AG04450 (cell line): ENCODE measurements at regions not wholly inside any gene's neighbourhood (a gene's known extent, or its start where the extent isn't known, plus 50 kb on each side); places are given as distances from the start of the nearest gene placed in this dataset.

Source experiments
- CTCF ChIA-PET: fragments of 300-600, 350-600 bp; formaldehyde crosslinking; extraction: SDS; loops from one replicate; lab custom pipeline; 2022; ENCODE audit warnings: antibody characterized with exemption, inconsistent platforms; lab: Charles Lee
- POLR2A ChIA-PET: fragments of 350-600 bp; formaldehyde crosslinking; extraction: SDS; loops from one replicate; lab custom pipeline; 2021; ENCODE audit warnings: antibody characterized with exemption, inconsistent platforms; lab: Yijun Ruan, JAX
- DNase-seq: peaks from one replicate; pipeline ENCODE4 v3.0.0-alpha.2; 2011; ENCODE audit warnings: low read depth, low spot score
- H3K27ac ChIP-seq: one replicate; pipeline ENCODE4 v1.5.1; 2012; ENCODE audit warnings: low read depth, low read length, control low read depth
- H3K27me3 ChIP-seq: one replicate; pipeline ENCODE4 v1.6.0; 2012; ENCODE audit warnings: low read length; ENCODE audit not compliant: control insufficient read depth, insufficient read depth
- H3K4me3 ChIP-seq: 2 replicates; pipeline ENCODE4 v1.5.1; 2011; ENCODE audit warnings: mild to moderate bottlenecking, low read depth, low read length, control low read depth
- H3K9me3 ChIP-seq: 2 replicates; pipeline ENCODE4 v1.5.1; 2012; ENCODE audit warnings: low read length; ENCODE audit not compliant: control insufficient read depth, insufficient read depth
- TF ChIP-seq, protein P1 (sequence below): IDR thresholded peaks from 2 replicates; pipeline ENCODE4 v1.5.1; 2011; ENCODE audit warnings: low read depth, low read length, control low read depth, inconsistent platforms

DNA sequence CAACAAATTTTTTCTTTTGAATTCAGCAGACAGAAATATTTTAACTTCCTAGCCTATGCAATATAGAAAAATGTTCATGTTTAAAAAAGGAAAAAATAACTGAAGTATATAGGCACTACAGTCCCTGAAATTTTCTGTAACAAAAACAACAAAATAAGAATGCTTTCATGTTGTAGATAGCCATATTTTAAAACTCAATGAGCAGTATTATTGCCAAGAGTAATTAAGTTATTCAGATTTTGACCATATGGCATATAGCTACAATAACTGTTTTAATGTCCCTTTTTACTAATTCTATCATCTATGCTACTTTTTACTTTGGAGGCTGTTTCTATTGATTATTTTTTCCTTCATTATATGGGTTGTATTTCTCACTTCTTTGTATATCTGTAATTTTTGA is 283.3 kb upstream of the RIMS1 start:
- Histone ChIP-seq H3K27ac (no peak overlapping the region), H3K27me3 (no peaks in the 10 kb centered on the region), H3K4me3 (no peak overlapping the region), H3K9me3 (no peaks in the 10 kb centered on the region)
- no peak for DNase-seq
- TF ChIP-seq, protein P1, sequence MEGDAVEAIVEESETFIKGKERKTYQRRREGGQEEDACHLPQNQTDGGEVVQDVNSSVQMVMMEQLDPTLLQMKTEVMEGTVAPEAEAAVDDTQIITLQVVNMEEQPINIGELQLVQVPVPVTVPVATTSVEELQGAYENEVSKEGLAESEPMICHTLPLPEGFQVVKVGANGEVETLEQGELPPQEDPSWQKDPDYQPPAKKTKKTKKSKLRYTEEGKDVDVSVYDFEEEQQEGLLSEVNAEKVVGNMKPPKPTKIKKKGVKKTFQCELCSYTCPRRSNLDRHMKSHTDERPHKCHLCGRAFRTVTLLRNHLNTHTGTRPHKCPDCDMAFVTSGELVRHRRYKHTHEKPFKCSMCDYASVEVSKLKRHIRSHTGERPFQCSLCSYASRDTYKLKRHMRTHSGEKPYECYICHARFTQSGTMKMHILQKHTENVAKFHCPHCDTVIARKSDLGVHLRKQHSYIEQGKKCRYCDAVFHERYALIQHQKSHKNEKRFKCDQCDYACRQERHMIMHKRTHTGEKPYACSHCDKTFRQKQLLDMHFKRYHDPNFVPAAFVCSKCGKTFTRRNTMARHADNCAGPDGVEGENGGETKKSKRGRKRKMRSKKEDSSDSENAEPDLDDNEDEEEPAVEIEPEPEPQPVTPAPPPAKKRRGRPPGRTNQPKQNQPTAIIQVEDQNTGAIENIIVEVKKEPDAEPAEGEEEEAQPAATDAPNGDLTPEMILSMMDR, result no peak
- POLR2A ChIA-PET, result no interaction called here
- CTCF ChIA-PET, result no interaction called here

DNA sequence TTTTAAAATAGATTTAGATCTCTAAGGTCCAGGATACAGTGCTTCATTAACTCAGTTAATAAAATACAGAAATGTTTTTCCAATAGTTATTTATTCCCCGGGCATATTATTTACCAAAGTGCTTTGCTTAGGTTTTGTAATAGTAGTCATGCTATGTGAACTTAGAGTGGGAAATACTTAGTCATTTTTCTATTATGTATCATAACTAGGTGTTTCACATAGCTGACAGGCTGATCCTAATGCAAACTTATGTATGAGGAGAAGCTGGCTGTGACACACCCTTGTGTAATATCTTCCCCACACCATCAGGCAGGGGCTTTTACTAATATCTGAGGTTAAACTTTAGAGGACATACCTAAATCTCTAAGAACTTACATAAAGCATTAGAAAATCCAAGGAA is 277.7 kb upstream of the RIMS1 start:
- no peak overlapping the region for H3K27ac ChIP-seq
- H3K4me3 ChIP-seq, result no peak overlapping the region
- ChIA-PET POLR2A (no interaction called here), CTCF (no interaction called here)
- no peak for DNase-seq
- H3K27me3 ChIP-seq, result no peaks in the 10 kb centered on the region
- no peaks in the 10 kb centered on the region for H3K9me3 ChIP-seq
- TF ChIP-seq, protein P1, result no peak

DNA sequence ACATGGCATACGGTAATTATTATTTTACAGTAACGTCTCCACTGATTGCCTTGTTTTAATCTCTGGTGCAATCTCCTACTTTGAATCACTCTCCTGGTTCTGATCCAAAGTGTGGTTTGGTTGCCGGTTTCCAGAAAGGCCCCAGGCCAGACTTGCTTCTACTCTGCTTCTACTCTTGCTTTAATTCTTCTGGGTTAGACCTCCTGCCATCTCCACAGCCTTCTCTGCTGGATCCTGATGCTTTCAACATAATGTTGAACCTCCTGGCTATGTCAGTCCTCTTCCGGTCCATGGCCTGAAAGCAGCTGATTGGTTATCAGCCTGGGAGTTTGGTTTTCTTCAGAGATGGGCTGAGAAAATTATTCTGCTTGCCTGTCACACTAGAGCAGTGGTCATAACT is 266.5 kb upstream of the RIMS1 start:
- DNase-seq, result no peak
- peaks cover 2% of the 10 kb centered on the region for H3K27me3 ChIP-seq
- ChIA-PET CTCF (no interaction called here), POLR2A (no interaction called here)
- H3K27ac ChIP-seq, result no peak overlapping the region
- H3K9me3 ChIP-seq, result no peaks in the 10 kb centered on the region
- TF ChIP-seq, protein P1, result no peak
- no peak overlapping the region for H3K4me3 ChIP-seq

DNA sequence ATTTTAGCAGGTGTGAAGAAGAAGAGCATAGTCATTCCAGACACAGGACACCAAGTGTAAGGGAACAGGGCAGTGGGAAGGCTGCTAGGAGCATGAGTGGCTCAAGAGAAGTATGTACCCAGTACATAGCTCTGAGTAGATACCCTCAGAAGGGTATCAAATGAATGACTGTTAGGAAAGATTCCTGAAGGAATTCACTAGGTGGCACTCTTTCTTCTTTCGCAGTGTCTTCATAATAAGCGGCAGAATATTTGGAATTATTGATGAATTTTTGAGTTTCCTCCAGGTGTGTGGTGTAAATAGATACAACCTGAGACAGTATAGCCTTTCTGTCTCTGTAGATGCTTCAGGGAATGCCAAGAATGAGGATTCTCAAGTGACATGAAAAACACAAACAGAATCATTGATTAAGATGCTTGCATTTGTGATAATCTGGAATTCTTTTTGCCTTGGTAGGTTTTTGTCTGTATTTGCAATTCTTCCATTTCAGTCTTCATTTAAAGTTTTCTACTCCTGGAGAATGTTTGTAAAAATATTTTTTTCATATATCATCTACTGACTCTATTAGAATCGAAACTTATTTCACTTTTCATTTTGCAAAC is 264.3 kb upstream of the RIMS1 start:
- Histone ChIP-seq H3K27me3 (no peaks in the 10 kb centered on the region), H3K27ac (no peak overlapping the region), H3K9me3 (no peaks in the 10 kb centered on the region), H3K4me3 (no peak overlapping the region)
- DNase-seq, result no peak
- TF ChIP-seq, protein P1, result peak; percentile 54
- POLR2A ChIA-PET, result no interaction called here
- CTCF ChIA-PET, result no interaction called here

DNA sequence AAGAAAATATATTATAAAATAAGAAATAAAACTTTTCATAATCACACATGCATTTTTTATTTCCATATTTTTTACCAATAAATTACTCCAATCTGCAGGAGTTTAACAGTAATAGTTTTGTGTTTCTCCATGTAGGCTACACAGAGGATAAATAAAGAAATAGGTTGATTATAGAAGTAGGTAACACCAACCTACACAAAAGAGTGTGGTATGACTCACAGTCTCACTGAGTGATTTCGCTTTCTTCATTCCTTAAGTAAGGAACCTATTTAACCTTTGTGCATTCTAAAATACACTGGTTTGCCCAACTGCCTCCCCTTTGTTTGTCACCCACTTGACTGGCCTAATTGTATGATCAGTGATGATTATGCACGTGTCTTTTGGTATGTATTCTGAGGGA is 244.2 kb upstream of the RIMS1 start:
- ChIA-PET POLR2A (no interaction called here), CTCF (no interaction called here)
- TF ChIP-seq, protein P1, result no peak
- H3K27ac ChIP-seq, result no peak overlapping the region
- H3K4me3 ChIP-seq, result no peak overlapping the region
- H3K9me3 ChIP-seq, result no peaks in the 10 kb centered on the region
- DNase-seq, result no peak
- H3K27me3 ChIP-seq, result no peaks in the 10 kb centered on the region
